Natural killer cell (primary cell): ENCODE measurements at regions not wholly inside any gene's neighbourhood (a gene's known extent, or its start where the extent isn't known, plus 50 kb on each side); places are given as distances from the start of the nearest gene placed in this dataset.
"Not testable (repeated sequence)": the region's sequence is repeated elsewhere in the genome, so short reads cannot be mapped to it uniquely, and the experiment has no call there.

Experiments used
- ATAC-seq, 3 donors: fragments of 150-1000 bp in 2 of 3; fragments of 200-7000 bp in 1 of 3; cut with Tn5 transposase; 1 replicate in 1 of 3; 2 replicates in 2 of 3; pipeline ENCODE4 v1.10.0; 2021; ENCODE audit warnings: mild to moderate bottlenecking in 2 of 3, moderate library complexity in 2 of 3
- DNase-seq, 2 donors: peaks; one replicate each; pipeline versions ENCODE4 v3.0.0 to v3.0.0-alpha.2; 2013 to 2021; ENCODE audit warnings: mixed read lengths in 1 of 2
- H3K27ac ChIP-seq: one replicate; pipeline ENCODE4 v1.5.1; 2013; ENCODE audit warnings: mild to moderate bottlenecking, low read length
- H3K27me3 ChIP-seq: one replicate; pipeline ENCODE4 v1.6.1; 2013; ENCODE audit warnings: low read length; ENCODE audit not compliant: control insufficient read depth, insufficient read depth
- H3K36me3 ChIP-seq: one replicate; pipeline ENCODE4 v1.6.1; 2013; ENCODE audit warnings: low read length; ENCODE audit not compliant: control insufficient read depth, insufficient read depth
- H3K4me1 ChIP-seq: one replicate; pipeline ENCODE4 v1.6.1; 2013; ENCODE audit warnings: low read length; ENCODE audit not compliant: control insufficient read depth, insufficient read depth
- H3K4me3 ChIP-seq: one replicate; pipeline ENCODE4 v1.5.1; 2013; ENCODE audit warnings: low read length
- H3K9me3 ChIP-seq: one replicate; pipeline ENCODE4 v1.6.1; 2013; ENCODE audit warnings: low read length; ENCODE audit not compliant: control insufficient read depth, insufficient read depth
- H3K27ac Mint-ChIP-seq, 2 donors: one replicate each; pipeline ENCODE4 v1.8.0; 2022; ENCODE audit warnings: mild to moderate bottlenecking in 2 of 2, mixed read lengths in 2 of 2, moderate library complexity in 1 of 2
- H3K27me3 Mint-ChIP-seq, 2 donors: one replicate each; pipeline ENCODE4 v1.8.0; 2022; ENCODE audit warnings: low read depth in 2 of 2, mixed read lengths in 2 of 2
- H3K36me3 Mint-ChIP-seq: one replicate; pipeline ENCODE4 v1.8.0; 2022; ENCODE audit warnings: mixed read lengths
- H3K4me1 Mint-ChIP-seq, 2 donors: one replicate each; pipeline ENCODE4 v1.8.0; 2022; ENCODE audit warnings: mixed read lengths in 2 of 2
- H3K4me3 Mint-ChIP-seq: one replicate; pipeline ENCODE4 v1.8.0; 2022; ENCODE audit warnings: mild to moderate bottlenecking, moderate library complexity, mixed read lengths
- H3K9me3 Mint-ChIP-seq, 2 donors: one replicate each; pipeline ENCODE4 v1.8.0; 2022; ENCODE audit warnings: mixed read lengths in 2 of 2
- WGBS: methylation state at CpG from one replicate; pipeline ENCODE4 v1.1.7; 2013; ENCODE audit warnings: missing lambda C conversion rate; ENCODE audit not compliant: insufficient coverage; 5-methylcytosine and 5-hydroxymethylcytosine counted together
- intact Hi-C: fragments of 100-400 bp; cut with micrococcal nuclease; formaldehyde crosslinking; loops from one replicate; pipeline ENCODE4 v1.14.2; 2022
- TF ChIP-seq, protein P1 (sequence below): fragments of 200-600 bp; IDR thresholded peaks from one replicate; pipeline ENCODE4 v1.8.0; 2022; ENCODE audit warnings: antibody characterized with exemption

DNA sequence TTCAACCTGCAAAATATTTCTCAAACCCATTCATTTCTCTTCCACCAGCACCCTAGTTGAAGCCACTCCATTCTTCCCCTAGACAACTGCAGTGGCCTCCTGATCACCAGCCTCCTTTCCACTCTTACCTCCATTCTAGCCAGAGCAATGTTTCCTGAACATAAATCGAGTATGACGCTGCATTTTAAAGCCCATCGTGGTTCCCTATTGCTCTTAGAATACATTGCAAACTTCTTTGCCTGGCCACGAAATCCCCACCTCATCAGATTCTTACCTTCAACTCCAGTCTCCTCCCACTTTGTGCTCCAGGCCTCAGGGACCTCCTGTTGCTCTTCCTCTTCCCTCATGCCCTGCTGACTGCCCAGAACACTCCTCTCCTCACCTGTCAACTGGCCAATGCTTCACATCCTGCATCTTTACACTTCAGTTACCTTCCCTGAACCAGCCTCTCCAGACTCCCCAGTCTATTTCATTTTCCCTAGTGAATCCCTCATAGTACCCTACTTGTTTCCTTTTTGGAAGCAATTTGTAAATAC is 176.5 kb upstream of the CTAGE1 start:
- no peaks in the 10 kb centered on the region for H3K36me3 Mint-ChIP-seq
- ATAC-seq (no peak), DNase-seq (no peak)
- no peak overlapping the region for H3K27ac Mint-ChIP-seq
- WGBS, result 5% methylated on average over 4 of the region's 4 CpGs
- peaks cover 26 to 39% of the 10 kb centered on the region in 2 donors for H3K27me3 Mint-ChIP-seq
- Histone ChIP-seq H3K27me3 (peaks cover 3% of the 10 kb centered on the region), H3K9me3 (no peaks in the 10 kb centered on the region), H3K4me1 (no peaks in the 10 kb centered on the region), H3K27ac (no peak overlapping the region), H3K4me3 (no peak overlapping the region), H3K36me3 (no peaks in the 10 kb centered on the region)
- no peak overlapping the region for H3K4me3 Mint-ChIP-seq
- H3K4me1 Mint-ChIP-seq, result no peaks in the 10 kb centered on the region
- no peaks in the 10 kb centered on the region for H3K9me3 Mint-ChIP-seq
- intact Hi-C loops, result no loop called here
- TF ChIP-seq, protein P1, sequence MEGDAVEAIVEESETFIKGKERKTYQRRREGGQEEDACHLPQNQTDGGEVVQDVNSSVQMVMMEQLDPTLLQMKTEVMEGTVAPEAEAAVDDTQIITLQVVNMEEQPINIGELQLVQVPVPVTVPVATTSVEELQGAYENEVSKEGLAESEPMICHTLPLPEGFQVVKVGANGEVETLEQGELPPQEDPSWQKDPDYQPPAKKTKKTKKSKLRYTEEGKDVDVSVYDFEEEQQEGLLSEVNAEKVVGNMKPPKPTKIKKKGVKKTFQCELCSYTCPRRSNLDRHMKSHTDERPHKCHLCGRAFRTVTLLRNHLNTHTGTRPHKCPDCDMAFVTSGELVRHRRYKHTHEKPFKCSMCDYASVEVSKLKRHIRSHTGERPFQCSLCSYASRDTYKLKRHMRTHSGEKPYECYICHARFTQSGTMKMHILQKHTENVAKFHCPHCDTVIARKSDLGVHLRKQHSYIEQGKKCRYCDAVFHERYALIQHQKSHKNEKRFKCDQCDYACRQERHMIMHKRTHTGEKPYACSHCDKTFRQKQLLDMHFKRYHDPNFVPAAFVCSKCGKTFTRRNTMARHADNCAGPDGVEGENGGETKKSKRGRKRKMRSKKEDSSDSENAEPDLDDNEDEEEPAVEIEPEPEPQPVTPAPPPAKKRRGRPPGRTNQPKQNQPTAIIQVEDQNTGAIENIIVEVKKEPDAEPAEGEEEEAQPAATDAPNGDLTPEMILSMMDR, result no peak

DNA sequence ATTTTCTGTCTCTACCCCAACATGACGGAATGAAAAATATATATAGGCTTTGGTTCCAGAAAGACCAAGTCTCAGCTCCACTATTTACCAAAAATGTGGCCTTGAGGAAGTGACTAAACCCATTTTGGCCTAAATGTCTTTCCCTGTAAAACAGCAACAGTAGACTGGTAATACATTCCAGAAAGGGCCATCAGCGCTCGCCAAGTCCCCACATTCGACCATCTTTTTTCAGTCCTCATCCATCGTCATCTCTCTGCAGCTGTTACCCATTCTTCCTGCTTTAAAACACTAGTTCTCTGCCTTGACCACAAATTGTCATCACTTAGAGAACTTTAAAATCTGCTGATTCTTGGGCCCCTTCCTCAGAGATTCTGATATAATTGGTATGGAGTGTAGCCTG is 183.8 kb upstream of the CTAGE1 start:
- no peaks in the 10 kb centered on the region for H3K27me3 ChIP-seq
- no peak for DNase-seq
- no peak overlapping the region for H3K27ac ChIP-seq
- 95% methylated on average over 5 of the region's 5 CpGs for WGBS
- H3K4me3 ChIP-seq, result no peak overlapping the region
- H3K27ac Mint-ChIP-seq, result no peak overlapping the region
- H3K4me3 Mint-ChIP-seq, result no peak overlapping the region
- TF ChIP-seq, protein P1, result no peak
- intact Hi-C loops, result no loop called here
- H3K36me3 Mint-ChIP-seq, result no peaks in the 10 kb centered on the region
- ATAC-seq, result no peak
- peaks cover 34 to 41% of the 10 kb centered on the region in 2 donors for H3K27me3 Mint-ChIP-seq
- no peaks in the 10 kb centered on the region for H3K4me1 Mint-ChIP-seq
- H3K4me1 ChIP-seq, result no peaks in the 10 kb centered on the region
- no peaks in the 10 kb centered on the region for H3K36me3 ChIP-seq
- no peaks in the 10 kb centered on the region for H3K9me3 ChIP-seq
- H3K9me3 Mint-ChIP-seq, result no peaks in the 10 kb centered on the region

DNA sequence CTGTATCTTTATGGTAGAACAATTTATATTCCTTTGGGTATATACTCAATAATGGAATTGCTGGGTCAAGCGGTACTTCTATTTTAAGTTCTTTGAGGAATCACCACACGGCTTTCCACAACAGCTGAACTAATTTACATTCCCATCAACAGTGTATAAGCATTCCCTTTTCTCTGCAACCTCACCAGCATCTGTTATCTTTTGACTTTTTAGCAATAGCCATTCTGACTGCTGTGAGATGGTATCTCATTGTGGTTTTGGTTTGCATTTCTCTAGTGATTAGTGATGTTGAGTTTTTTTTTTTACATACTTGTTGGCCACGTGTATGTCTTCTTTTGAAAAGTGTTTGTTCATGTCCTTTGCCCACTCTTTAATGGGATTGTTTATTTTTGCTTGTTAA is 184.7 kb upstream of the CTAGE1 start:
- ATAC-seq, H3K4me1 Mint-ChIP-seq, H3K27ac ChIP-seq, H3K4me1 ChIP-seq, H3K4me3 Mint-ChIP-seq, H3K9me3 ChIP-seq, H3K27me3 ChIP-seq, intact Hi-C loops, H3K4me3 ChIP-seq, H3K27ac Mint-ChIP-seq, H3K36me3 Mint-ChIP-seq, H3K9me3 Mint-ChIP-seq, DNase-seq, H3K36me3 ChIP-seq: not testable (repeated sequence)
- WGBS, result 65% methylated on average over 3 of the region's 3 CpGs
- H3K27me3 Mint-ChIP-seq, result peaks cover 38 to 43% of the 10 kb centered on the region in 2 donors

DNA sequence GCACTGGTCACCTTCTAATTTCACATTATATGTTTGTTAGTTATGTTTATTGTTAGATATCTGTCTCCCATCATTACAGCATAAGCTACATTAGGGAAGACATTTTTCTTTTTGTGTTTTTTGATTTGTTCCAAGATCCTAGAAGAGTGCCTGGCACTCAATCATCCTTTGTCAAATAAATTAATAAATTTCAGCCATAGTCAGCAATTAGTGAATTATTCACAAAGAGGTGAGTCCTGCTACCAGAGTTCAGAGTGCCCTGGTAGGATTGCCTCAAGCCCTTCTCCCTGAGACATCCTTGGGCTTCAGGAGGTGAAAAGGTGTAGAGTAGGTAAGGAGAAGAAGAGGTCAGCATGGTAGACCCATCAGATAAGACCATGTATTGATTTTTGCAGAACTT is 186.2 kb upstream of the CTAGE1 start:
- no peak overlapping the region for H3K27ac ChIP-seq
- no peaks in the 10 kb centered on the region for H3K9me3 ChIP-seq
- DNase-seq (no peak), ATAC-seq (no peak)
- no peaks in the 10 kb centered on the region for H3K4me1 ChIP-seq
- Mint-ChIP-seq H3K27ac (no peak overlapping the region), H3K27me3 (peaks cover 42 to 43% of the 10 kb centered on the region in 2 donors), H3K4me3 (no peak overlapping the region), H3K4me1 (no peaks in the 10 kb centered on the region), H3K9me3 (no peaks in the 10 kb centered on the region), H3K36me3 (no peaks in the 10 kb centered on the region)
- TF ChIP-seq, protein P1, result no peak
- no peaks in the 10 kb centered on the region for H3K27me3 ChIP-seq
- intact Hi-C loops, result no loop called here
- H3K4me3 ChIP-seq, result no peak overlapping the region
- no peaks in the 10 kb centered on the region for H3K36me3 ChIP-seq
